ENCODE measurements at regions not wholly inside any gene's neighbourhood (a gene's known extent, or its start where the extent isn't known, plus 50 kb on each side); places are given as distances from the start of the nearest gene placed in this dataset.
"Not testable (repeated sequence)": the region's sequence is repeated elsewhere in the genome, so short reads cannot be mapped to it uniquely, and the experiment has no call there.

GRCh38 chr1:115510226-115510625, 131.5 kb upstream of the VANGL1 start:
- not testable (repeated sequence) for H2AFZ ChIP-seq (ENCODE audit: low read length, unreplicated experiment); H3K27ac ChIP-seq (ENCODE audit: low read depth, low read length); H3K79me2 ChIP-seq (ENCODE audit: control insufficient read depth, insufficient read depth, low read length, unreplicated experiment); H3K4me3 ChIP-seq (ENCODE audit: low read depth, low read length); H3K36me3 ChIP-seq (ENCODE audit: insufficient read depth, low read length); H3K27me3 ChIP-seq (ENCODE audit: insufficient read depth, low read length); H3K4me1 ChIP-seq (ENCODE audit: control insufficient read depth, insufficient read depth, low read length, unreplicated experiment)

- H3K27me3 ChIP-seq (ENCODE audit: insufficient read depth, low read length), result no peaks in the 10 kb centered on the region
- no peak overlapping the region for H3K4me3 ChIP-seq (ENCODE audit: low read depth, low read length)
- H2AFZ ChIP-seq (ENCODE audit: low read length, unreplicated experiment), result no peak overlapping the region
- no peaks in the 10 kb centered on the region for H3K4me1 ChIP-seq (ENCODE audit: control insufficient read depth, insufficient read depth, low read length, unreplicated experiment)
- no peak overlapping the region for H3K27ac ChIP-seq (ENCODE audit: low read depth, low read length)
- H3K36me3 ChIP-seq (ENCODE audit: insufficient read depth, low read length), result no peaks in the 10 kb centered on the region
- H3K79me2 ChIP-seq (ENCODE audit: control insufficient read depth, insufficient read depth, low read length, unreplicated experiment), result no peaks in the 10 kb centered on the region
Measured at GRCh38 chr1:115507901-115508300, 133.9 kb upstream of the VANGL1 start.

DNA sequence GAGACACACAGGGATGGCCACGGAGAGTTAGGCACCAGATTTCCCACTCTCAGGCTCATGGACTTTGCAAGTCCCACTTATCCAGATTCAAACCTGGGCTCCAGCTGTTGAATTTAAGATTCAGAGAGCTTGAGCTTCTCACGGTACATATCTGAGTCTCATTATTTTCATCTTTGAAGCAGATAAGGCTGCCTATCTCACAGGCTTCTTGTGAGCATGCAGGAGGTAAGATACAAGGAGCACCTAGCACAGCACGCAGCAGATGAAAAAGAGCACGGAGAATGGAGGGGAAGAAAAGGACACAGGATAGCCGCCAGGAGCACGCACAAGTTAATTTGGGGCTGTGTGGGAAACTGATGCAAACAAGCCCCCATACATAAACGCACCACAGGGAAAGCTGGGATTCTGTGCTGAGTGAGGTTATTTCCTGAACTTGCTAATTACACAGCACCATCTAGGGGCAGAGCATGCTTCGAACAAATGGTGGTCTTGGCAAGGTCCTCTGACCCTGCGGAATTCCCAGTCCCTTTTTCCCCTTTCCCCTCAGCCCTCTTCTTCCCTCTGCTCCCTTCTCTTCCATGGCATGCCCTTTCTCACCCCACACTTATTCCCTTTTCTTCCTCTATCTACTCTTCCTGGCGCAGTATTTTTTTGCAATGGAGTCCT, 134.7 kb upstream of the VANGL1 start:
- Histone ChIP-seq H2AFZ (ENCODE audit: low read length, unreplicated experiment) (no peak overlapping the region), H3K4me1 (ENCODE audit: control insufficient read depth, insufficient read depth, low read length, unreplicated experiment) (no peaks in the 10 kb centered on the region), H3K27ac (ENCODE audit: low read depth, low read length) (no peak overlapping the region)

GRCh38 chr1:115506518-115506917, 135.3 kb upstream of the VANGL1 start:
- no peaks in the 10 kb centered on the region for H3K36me3 ChIP-seq (ENCODE audit: insufficient read depth, low read length)
- H3K27ac ChIP-seq (ENCODE audit: low read depth, low read length), result no peak overlapping the region
- H3K27me3 ChIP-seq (ENCODE audit: insufficient read depth, low read length), result no peaks in the 10 kb centered on the region
- no peaks in the 10 kb centered on the region for H3K79me2 ChIP-seq (ENCODE audit: control insufficient read depth, insufficient read depth, low read length, unreplicated experiment)
- no peaks in the 10 kb centered on the region for H3K4me1 ChIP-seq (ENCODE audit: control insufficient read depth, insufficient read depth, low read length, unreplicated experiment)
- H3K4me3 ChIP-seq (ENCODE audit: low read depth, low read length), result no peak overlapping the region
- no peak overlapping the region for H2AFZ ChIP-seq (ENCODE audit: low read length, unreplicated experiment)

More for the DNA sequence above, 134.7 kb upstream of the VANGL1 start:
- H3K79me2 ChIP-seq (ENCODE audit: control insufficient read depth, insufficient read depth, low read length, unreplicated experiment), result no peaks in the 10 kb centered on the region
- no peak overlapping the region for H3K4me3 ChIP-seq (ENCODE audit: low read depth, low read length)
- no peaks in the 10 kb centered on the region for H3K36me3 ChIP-seq (ENCODE audit: insufficient read depth, low read length)
- H3K27me3 ChIP-seq (ENCODE audit: insufficient read depth, low read length), result no peaks in the 10 kb centered on the region

- Histone ChIP-seq H3K4me1 (ENCODE audit: control insufficient read depth, insufficient read depth, low read length, unreplicated experiment) (no peaks in the 10 kb centered on the region), H2AFZ (ENCODE audit: low read length, unreplicated experiment) (no peak overlapping the region), H3K36me3 (ENCODE audit: insufficient read depth, low read length) (no peaks in the 10 kb centered on the region), H3K27me3 (ENCODE audit: insufficient read depth, low read length) (no peaks in the 10 kb centered on the region), H3K4me3 (ENCODE audit: low read depth, low read length) (no peak overlapping the region), H3K79me2 (ENCODE audit: control insufficient read depth, insufficient read depth, low read length, unreplicated experiment) (no peaks in the 10 kb centered on the region), H3K27ac (ENCODE audit: low read depth, low read length) (no peak overlapping the region)
Measured at GRCh38 chr1:115505148-115505571, 136.6 kb upstream of the VANGL1 start.

DNA sequence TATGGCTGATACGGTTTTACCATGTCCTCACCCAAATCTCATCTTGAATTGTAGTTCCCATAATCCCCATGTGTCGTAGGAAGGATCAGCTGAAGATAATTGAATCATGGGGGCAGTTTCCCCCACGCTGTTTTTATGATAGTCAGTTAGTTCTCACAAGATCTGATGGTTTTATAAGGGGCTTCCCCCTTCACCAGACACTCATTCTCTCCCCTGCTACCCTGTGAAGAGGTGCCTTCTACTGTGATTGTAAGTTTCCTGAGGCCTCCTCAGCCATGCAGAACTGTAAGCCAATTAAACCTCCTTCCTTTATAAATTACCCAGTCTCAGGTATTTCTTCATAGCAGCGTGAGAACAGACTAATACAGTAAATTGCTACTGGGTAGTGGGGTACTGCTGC, 139.6 kb upstream of the VANGL1 start:
- H3K27me3 ChIP-seq (ENCODE audit: insufficient read depth, low read length); H3K4me3 ChIP-seq (ENCODE audit: low read depth, low read length); H3K36me3 ChIP-seq (ENCODE audit: insufficient read depth, low read length); H2AFZ ChIP-seq (ENCODE audit: low read length, unreplicated experiment); H3K4me1 ChIP-seq (ENCODE audit: control insufficient read depth, insufficient read depth, low read length, unreplicated experiment); H3K79me2 ChIP-seq (ENCODE audit: control insufficient read depth, insufficient read depth, low read length, unreplicated experiment); H3K27ac ChIP-seq (ENCODE audit: low read depth, low read length): not testable (repeated sequence)

GRCh38 chr1:115501476-115501875, 140.3 kb upstream of the VANGL1 start:
- Histone ChIP-seq H3K4me1 (ENCODE audit: control insufficient read depth, insufficient read depth, low read length, unreplicated experiment) (peaks cover 12% of the 10 kb centered on the region), H3K27me3 (ENCODE audit: insufficient read depth, low read length) (no peaks in the 10 kb centered on the region), H3K79me2 (ENCODE audit: control insufficient read depth, insufficient read depth, low read length, unreplicated experiment) (no peaks in the 10 kb centered on the region), H2AFZ (ENCODE audit: low read length, unreplicated experiment) (no peak overlapping the region), H3K27ac (ENCODE audit: low read depth, low read length) (no peak overlapping the region), H3K4me3 (ENCODE audit: low read depth, low read length) (no peak overlapping the region), H3K36me3 (ENCODE audit: insufficient read depth, low read length) (no peaks in the 10 kb centered on the region)

DNA sequence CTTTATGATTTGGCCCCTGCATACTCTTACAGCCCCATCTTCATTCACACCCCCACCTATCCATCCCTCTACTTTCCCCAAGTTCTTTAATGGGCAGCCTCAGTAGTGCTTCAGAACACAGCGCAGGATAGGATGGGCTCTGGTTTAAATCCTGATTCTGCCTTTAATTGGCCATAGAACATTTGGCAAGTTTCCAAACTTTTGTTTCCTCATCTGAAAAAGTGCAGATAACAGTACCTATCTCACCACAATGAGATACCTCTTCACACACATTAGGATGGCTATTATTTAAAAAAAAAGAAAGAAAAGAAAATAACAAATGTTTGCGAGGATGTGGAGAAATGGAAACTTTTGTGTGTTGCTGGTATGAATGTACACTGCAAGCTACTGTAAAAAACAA, 142.5 kb upstream of the VANGL1 start:
- H3K4me3 ChIP-seq (ENCODE audit: low read depth, low read length), result no peak overlapping the region
- no peak overlapping the region for H2AFZ ChIP-seq (ENCODE audit: low read length, unreplicated experiment)
- H3K79me2 ChIP-seq (ENCODE audit: control insufficient read depth, insufficient read depth, low read length, unreplicated experiment), result no peaks in the 10 kb centered on the region
- no peak overlapping the region for H3K27ac ChIP-seq (ENCODE audit: low read depth, low read length)
- H3K36me3 ChIP-seq (ENCODE audit: insufficient read depth, low read length), result no peaks in the 10 kb centered on the region
- H3K4me1 ChIP-seq (ENCODE audit: control insufficient read depth, insufficient read depth, low read length, unreplicated experiment), result peaks cover 24% of the 10 kb centered on the region
- no peaks in the 10 kb centered on the region for H3K27me3 ChIP-seq (ENCODE audit: insufficient read depth, low read length)

DNA sequence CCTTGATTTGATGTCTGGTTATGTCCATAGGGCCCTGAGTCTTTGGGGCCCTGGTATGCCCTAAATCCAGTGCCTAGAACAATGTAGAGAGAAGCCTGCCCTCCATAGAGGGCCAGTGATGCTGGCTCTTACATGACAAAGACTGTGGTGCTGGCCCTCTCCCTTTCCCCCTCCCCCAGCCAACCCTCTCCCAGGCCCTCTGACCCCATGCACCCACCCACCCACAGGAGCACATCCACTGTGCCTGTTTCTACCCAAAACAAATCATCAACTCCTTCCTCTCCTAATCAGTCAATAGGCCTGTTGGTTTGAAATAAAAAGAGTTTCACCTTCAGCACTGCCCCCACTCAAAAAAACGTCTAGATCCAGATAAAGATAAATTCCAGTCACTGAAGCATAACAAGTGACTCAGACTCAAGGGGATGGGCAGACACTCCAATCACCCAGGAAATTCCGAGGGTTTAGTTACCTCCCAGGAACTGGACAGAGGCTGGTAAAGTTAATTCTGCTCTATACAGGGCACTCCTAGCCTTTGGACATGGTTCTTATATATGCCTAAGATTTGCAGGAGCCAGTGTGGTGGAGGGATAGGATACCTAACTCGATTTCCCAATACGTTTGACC, 144.8 kb upstream of the VANGL1 start:
- peak overlapping the region; percentile 43 for H2AFZ ChIP-seq (ENCODE audit: low read length, unreplicated experiment)

GRCh38 chr1:115495625-115496024, 146.1 kb upstream of the VANGL1 start:
- H3K27me3 ChIP-seq (ENCODE audit: insufficient read depth, low read length), result no peaks in the 10 kb centered on the region
- no peaks in the 10 kb centered on the region for H3K36me3 ChIP-seq (ENCODE audit: insufficient read depth, low read length)
- H3K79me2 ChIP-seq (ENCODE audit: control insufficient read depth, insufficient read depth, low read length, unreplicated experiment), result no peaks in the 10 kb centered on the region
- no peak overlapping the region for H3K27ac ChIP-seq (ENCODE audit: low read depth, low read length)
- no peak overlapping the region for H2AFZ ChIP-seq (ENCODE audit: low read length, unreplicated experiment)
- no peak overlapping the region for H3K4me3 ChIP-seq (ENCODE audit: low read depth, low read length)
- peaks cover 24% of the 10 kb centered on the region for H3K4me1 ChIP-seq (ENCODE audit: control insufficient read depth, insufficient read depth, low read length, unreplicated experiment)

More for the DNA sequence above, 144.8 kb upstream of the VANGL1 start:
- H3K27ac ChIP-seq (ENCODE audit: low read depth, low read length), result peak overlapping the region; percentile 35
- no peak overlapping the region for H3K4me3 ChIP-seq (ENCODE audit: low read depth, low read length)
- no peaks in the 10 kb centered on the region for H3K27me3 ChIP-seq (ENCODE audit: insufficient read depth, low read length)
- H3K36me3 ChIP-seq (ENCODE audit: insufficient read depth, low read length), result no peaks in the 10 kb centered on the region
- H3K79me2 ChIP-seq (ENCODE audit: control insufficient read depth, insufficient read depth, low read length, unreplicated experiment), result no peaks in the 10 kb centered on the region
- peaks cover 24% of the 10 kb centered on the region for H3K4me1 ChIP-seq (ENCODE audit: control insufficient read depth, insufficient read depth, low read length, unreplicated experiment)

GRCh38 chr1:115495111-115495510, 146.7 kb upstream of the VANGL1 start:
- Histone ChIP-seq H3K4me3 (ENCODE audit: low read depth, low read length) (no peak overlapping the region), H2AFZ (ENCODE audit: low read length, unreplicated experiment) (no peak overlapping the region), H3K4me1 (ENCODE audit: control insufficient read depth, insufficient read depth, low read length, unreplicated experiment) (peaks cover 24% of the 10 kb centered on the region), H3K27me3 (ENCODE audit: insufficient read depth, low read length) (no peaks in the 10 kb centered on the region), H3K27ac (ENCODE audit: low read depth, low read length) (no peak overlapping the region), H3K79me2 (ENCODE audit: control insufficient read depth, insufficient read depth, low read length, unreplicated experiment) (no peaks in the 10 kb centered on the region), H3K36me3 (ENCODE audit: insufficient read depth, low read length) (no peaks in the 10 kb centered on the region)

Measured in ACC112 (cell line).